Spleen (tissue), 7 donors: ENCODE measurements at regions not wholly inside any gene's neighbourhood (a gene's known extent, or its start where the extent isn't known, plus 50 kb on each side); places are given as distances from the start of the nearest gene placed in this dataset.

ENCODE experiments used
- POLR2AphosphoS5 ChIP-seq, 3 donors: sonication (generic); formaldehyde crosslinking; IDR thresholded peaks; one replicate each; pipeline ENCODE4 v1.5.1; 2017; ENCODE audit warnings: antibody characterized with exemption in 3 of 3
- TF ChIP-seq, protein P1 (sequence below), 11 experiments: fragments of 200-600 bp in 7 of 11; fragments of 450-650 bp in 4 of 11; sonication (generic) in 4 of 11; IDR thresholded peaks in 8 of 11; conservative IDR thresholded peaks in 3 of 11; 1 replicate in 7 of 11; 2 replicates in 4 of 11; pipeline versions ENCODE4 v1.4.0 to v1.8.0; 2016 to 2021; ENCODE audit warnings: antibody characterized with exemption in 11 of 11, inconsistent platforms in 4 of 11, mild to moderate bottlenecking in 1 of 11
- donor health status: DM: no; HTN: no; CAD: no; lungs with moderate emphysema.
- donor health status: DM: no; HTN: no; CAD: no.
- donor health status: DM: no; HTN: no; CAD: no.

GRCh38 chr11:57917632-57918031, 106.0 kb upstream of the OR9Q1 start:
- TF ChIP-seq, protein P1, sequence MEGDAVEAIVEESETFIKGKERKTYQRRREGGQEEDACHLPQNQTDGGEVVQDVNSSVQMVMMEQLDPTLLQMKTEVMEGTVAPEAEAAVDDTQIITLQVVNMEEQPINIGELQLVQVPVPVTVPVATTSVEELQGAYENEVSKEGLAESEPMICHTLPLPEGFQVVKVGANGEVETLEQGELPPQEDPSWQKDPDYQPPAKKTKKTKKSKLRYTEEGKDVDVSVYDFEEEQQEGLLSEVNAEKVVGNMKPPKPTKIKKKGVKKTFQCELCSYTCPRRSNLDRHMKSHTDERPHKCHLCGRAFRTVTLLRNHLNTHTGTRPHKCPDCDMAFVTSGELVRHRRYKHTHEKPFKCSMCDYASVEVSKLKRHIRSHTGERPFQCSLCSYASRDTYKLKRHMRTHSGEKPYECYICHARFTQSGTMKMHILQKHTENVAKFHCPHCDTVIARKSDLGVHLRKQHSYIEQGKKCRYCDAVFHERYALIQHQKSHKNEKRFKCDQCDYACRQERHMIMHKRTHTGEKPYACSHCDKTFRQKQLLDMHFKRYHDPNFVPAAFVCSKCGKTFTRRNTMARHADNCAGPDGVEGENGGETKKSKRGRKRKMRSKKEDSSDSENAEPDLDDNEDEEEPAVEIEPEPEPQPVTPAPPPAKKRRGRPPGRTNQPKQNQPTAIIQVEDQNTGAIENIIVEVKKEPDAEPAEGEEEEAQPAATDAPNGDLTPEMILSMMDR (IDR thresholded peaks at IDR 0.05 in 8 of 11, conservative IDR thresholded peaks at IDR 0.05 in 3 of 11) = no peak
- no peak for TF ChIP-seq POLR2AphosphoS5 (IDR thresholded peaks at IDR 0.05)
